Activated CD4-positive, alpha-beta T cell treated with anti-CD3 and anti-CD28 coated beads, Interleukin-2, amount 50 U/mL, for 48 hours (primary cell): ENCODE measurements at regions not wholly inside any gene's neighbourhood (a gene's known extent, or its start where the extent isn't known, plus 50 kb on each side); places are given as distances from the start of the nearest gene placed in this dataset.

Experiments used
- DNase-seq, 2 experiments: peaks; one replicate each; pipeline ENCODE4 v3.0.0-alpha.2; 2020

DNA sequence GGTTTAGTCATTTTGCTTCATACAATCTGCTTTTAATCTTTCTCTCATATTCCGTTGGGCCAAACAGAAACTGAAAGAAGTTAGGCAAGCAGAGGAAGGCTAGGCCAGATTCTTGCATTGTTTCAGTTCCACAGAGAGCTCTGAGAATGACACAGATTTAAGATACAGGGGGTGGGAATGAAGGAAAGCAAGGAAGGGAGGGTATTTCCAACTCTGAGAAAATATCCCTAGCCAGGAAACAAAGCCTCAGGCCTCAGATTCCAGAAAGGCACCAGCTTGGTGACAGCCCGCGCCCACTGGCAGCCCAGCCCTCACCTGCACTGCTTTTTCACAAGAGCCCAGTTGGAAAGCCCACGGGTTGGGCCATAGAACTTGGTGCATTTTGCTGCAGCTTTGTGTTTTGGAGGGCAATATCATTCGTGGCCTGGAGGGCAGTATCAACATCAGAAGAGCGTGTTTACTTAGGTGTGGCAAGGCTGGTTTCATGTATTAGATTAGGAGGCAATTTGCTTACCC, 63.5 kb downstream of the ENC1 start:
- DNase-seq = peak in 1 of 2 experiments; percentile 8

DNA sequence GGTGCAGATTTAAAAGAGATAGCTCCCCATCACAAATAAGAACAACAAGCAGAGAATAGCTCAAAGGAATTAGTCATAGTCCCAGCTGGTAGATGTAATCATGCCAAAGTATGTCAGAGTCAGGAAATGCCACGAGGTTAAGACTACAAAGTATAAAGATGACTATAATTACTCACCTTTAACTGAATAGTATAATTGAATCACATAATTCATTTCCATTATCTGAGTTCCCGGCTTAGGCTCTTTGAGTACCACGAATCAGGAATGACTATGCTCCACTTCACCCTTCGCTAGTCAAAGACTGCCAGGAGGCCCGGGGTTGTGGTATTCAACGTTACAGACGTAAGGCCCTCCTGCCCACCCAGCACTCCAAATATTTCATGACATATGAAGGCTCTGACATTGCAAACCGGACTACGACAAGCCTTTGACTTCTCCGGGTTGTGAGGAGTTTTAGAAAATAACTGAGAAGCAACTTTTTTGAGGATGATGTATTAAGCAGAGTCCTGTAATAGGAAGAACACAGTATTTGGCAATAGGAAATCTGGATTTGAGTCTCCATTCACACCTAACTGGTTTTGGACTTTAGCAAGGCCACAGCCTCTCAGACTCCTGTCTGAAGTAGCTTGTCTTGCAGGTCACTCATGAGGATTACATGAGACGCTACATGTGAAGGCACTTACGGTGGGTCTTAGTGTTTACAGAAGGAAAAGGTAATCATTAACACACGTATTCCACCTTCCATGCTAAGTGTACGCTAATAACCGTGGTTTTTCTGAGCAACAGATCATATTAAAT, 64.6 kb downstream of the ENC1 start:
- DNase-seq = peak; percentile 22 to 47

DNA sequence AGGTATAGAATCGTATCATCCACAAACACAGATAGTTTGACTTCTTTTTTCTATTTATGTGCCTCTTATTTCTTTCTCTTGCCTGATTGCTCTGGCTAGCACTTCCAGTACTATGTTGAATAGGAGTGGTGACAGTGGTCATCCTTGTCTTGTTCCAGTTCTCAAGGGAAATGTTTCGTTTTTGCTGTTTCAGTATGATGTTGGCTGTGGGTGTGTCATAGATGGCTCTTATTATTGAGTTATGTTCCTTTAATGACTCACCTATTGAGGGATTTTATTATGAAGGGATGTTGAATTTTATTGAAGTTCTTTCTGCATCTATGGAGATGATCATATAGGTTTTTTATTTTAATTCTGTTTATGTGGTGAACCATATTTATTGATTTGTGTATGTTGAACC, 70.3 kb downstream of the ENC1 start:
- DNase-seq = no peak

DNA sequence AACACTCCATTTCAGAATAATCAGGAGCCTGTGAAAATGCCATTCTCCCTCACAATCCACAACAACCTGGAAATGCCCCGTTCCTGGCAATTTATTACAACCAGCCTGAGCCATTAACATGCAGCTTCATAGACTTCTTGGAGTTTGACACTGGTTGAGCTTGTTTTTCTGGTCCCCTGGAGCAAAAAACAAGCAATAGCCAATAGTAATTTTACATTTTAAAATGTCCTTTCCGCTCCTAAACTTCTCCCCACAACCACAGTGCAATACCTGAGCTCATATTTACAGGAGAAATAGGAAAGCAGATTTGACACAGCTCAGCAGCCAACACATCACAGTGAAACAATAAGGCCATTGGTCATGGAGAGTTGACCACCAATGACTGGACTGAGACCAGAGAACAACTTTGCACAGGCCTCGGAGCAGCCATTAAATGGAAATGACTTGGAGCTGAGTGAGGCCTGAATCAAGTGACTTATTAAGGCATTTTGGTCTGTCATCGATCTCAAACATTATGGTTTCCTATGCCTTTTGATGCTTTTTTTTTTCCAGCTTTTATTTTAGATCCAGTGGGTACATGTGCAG, 73.0 kb downstream of the ENC1 start:
- no peak for DNase-seq

DNA sequence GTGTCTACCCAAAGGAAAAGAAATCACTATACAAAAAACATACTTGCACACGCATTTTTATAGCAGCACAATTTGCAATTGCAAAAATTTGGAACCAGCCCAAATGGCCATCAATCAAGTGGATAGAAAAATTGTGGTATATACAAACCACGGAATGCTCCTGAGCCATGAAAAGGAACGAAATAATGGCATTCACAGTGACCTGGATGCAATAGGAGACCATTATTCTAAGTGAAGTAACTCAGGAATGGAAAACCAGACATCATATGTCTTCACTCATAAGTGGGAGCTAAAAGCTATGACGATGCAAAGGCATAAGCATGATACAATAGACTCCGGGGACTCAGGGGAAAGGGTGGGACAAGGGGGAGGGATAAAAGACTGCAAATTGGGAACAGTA, 78.4 kb downstream of the ENC1 start:
- DNase-seq = no peak

DNA sequence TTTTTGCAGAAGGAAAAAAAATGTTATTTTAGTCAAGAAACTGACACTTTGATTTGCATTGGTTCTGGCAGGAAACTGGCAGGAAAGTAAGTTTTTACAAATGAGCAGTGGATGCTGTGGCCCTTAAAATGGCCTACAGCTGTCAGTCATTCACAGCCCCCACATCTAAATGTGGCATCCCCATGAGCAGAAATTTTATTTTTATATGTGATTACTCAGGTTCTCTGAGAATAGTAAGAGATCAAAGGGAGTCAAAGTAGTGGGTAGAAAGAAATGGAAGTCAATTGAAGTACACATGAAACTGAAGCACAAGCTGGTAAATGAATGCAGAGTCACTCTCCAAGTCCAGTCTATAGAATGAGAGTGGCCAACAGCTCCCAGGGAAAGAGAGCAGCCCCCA, 80.3 kb downstream of the ENC1 start:
- DNase-seq = no peak

DNA sequence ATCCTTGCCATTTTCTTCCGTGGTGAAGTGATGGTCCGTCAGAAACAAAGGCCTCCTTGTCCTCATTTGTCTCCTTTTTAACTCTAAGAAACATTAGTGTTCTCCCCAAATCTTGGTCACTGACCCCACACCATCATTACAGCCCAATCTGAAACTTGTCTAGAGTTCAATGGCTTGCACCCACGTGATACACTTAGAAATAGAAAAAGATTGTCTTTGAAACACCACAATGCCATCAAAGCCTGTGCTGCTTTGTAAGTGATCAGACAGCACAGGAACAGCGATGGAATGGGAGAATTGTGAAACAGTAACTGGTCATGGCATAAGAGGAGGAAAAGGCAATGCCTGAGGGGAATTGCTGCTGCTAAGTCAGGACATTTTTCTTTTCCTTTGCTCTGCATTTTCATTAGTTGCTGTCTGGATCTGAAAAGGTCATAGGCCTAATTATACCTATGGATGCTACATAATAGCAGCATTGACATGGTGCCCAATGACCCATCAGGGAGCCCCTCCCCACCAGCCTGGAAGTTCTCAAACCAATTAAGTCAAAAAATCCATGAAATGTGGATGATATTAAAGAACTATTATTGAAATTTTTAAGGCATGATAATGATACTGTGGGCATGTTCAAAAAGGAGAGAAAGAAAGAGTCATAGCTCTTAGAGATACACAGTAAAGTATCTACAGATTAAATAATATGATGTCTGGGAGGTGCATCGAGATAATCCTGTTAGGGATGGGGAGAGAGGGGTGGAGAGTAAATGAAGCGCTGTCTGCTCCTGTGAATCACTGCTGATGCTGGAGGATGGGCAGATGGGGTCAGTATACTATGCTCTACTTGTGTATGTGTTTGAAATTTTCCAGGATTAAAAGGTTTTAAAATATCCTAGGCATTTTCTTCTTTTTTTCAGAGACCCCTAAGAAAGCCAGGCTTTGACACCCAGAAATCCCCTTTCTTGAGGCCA, 83.6 kb downstream of the ENC1 start:
- no peak for DNase-seq

DNA sequence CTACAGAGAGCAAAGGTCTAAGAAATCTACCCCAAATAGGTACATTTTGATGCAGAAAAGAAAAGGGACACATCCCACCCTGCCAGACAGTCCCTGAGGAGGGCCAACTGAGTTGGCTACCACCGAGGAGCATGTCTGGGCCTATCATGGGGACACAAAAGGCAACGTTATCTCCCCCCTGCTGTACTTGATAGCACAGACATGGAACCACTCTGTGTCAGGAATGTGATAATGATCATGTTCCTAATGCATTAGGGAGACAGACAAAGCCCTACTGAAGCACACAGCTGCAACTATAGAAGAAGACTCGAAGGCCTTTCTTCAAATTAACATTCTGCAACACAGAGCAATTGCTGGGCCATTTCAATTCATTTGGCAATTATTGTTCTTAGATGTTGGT, 84.5 kb downstream of the ENC1 start:
- no peak for DNase-seq

DNA sequence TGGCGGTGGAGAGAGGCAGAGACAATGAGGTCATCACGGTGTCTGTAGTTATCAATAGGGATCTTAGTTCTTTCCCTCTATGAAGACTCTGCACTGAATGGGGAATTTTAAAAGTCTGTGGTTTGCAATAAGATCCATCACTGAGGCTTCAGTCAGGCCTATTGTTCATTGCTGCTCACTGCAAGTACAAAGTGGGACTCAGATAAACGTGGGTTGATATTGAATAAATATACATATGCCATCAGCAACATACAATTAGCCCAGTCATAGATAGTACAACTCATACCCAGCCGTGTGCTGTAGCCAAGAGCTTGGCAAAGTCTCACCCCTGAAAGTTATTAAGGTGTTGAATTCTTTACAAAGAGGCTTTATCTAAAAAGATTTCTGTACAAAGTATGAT, 88.4 kb downstream of the ENC1 start:
- DNase-seq = no peak

DNA sequence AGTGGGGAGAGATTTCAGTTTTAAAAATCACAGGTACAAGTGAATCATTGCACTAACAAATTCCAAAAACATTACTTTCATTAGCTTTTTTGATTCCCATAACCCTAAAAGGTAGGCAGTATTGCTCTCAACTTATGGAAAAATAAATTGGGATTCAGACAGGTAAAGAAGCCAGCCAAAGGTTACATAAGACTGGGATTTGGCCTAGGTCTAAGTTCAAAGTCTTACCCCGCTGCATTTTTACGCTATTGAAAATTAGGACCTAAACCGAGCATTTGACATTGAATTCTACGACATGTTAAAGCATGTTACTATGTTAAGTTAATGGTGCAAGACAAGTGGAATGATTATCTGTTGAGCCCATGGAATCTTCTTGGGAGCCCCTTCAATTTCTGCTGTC, 89.6 kb downstream of the ENC1 start:
- DNase-seq = no peak

DNA sequence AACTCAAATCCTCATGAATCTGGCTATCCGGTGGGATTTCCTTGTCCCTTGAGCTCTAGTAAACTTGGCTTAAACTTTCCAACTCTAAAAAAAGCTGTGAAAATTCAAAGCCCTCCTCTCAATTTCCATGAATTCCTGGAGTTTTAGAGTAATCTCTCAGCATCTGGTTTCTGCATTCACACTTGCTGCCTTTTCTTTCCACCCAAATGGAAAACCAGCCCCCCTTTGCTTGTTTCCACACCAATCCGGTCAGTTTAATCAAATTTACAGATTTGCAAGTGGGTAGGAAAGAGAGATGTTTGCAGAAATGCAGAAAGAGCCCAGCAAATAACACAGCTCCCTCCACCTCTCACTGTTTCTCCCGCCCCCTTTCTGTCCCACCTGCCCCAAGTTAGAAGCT, 91.1 kb downstream of the ENC1 start:
- no peak for DNase-seq

DNA sequence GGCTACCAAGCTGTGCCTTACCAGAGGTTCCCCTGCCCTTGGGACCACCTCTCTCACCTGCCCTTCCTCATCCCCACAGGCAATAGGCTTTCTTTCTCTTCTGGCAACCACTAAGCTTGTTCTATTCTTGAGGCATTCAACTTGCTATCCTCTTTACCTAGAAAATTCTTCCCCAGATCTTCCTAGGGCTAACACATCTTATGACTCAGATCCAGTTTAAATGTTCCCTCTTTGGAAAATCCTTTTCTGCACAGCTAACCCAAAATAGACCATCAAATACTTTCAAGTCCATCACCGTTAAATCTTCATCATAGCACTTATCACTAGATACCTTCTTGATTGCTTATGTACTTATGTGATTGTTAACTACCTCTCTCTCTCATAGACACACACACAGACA, 93.7 kb downstream of the ENC1 start:
- no peak for DNase-seq

DNA sequence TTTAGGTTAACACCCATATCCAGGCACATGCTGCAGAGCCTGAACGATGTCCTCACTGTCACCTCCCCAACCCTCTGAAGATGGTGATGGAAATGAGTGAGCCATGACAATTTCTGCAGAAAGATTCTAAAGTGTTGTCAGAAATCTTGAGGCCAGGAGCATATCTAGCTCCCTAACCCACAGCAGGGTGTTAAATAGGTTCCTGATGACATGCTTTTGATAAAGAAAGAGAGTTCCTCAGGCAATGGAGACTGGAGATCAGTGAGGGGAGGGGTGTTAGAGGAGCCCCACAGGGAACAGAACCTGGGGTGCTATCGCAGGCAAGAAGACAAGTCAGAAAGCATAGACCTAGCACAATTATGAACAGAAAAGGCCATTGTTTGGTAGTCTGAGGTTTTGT, 95.7 kb downstream of the ENC1 start:
- DNase-seq = no peak

DNA sequence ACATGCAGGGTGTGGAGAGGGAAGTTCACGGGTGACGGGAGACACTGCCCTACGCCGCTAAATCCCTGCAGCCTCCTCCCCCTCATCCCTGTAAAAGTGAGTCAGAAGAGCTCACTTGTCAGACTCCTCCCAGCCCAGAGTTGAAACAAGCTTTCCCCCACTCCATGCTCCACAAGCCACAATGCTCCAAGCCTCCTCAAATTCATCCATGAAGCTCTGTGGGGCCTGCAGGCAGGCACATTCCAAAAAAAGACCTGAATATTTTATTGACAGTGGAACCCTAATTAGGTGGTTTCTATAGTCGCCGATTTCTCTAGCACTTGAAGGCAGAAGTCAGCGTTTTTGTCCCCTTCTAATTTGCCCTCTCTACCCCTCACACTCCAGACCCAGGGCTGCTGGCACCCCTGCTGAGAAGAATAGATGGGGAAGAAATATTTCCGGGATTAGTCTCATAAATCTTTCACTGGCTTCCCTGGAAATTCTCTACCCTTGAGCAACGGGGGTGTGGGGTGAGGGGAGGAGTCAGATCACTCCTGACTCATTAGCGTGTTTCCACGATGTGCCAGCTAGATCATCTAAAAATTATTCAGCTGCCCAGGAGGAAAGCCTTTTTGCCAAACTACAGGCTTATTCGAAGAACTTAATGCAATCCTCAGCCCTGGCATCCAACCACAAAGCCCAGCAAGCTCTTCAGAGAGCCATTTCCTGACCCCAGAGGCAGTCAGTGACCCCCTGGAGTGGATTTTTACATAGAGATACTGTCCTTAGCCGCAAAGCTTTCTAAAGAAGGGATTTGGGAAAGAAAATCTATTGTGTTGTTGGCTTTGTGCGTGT, 97.1 kb downstream of the ENC1 start:
- DNase-seq = peak in 1 of 2 experiments; percentile 3

DNA sequence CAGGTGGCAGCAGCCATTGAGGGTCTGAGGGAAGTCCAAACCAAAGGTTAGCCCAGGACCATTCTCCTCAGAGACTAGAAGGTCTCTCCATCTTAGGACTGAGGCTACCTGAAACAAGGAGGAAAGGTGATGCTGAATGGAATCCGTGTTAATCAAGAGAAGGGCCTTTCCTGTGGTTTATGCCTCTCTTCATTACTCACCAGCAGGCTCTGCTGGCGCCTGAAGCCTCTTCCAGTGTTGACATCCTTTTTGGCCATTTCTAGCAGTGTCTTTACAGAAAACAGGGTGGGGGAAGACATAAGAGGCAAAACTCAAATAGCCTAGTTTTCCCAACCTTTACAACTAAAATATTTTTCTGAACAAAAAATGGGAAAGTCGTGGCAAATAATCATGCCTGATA, 98.0 kb downstream of the ENC1 start:
- no peak for DNase-seq

DNA sequence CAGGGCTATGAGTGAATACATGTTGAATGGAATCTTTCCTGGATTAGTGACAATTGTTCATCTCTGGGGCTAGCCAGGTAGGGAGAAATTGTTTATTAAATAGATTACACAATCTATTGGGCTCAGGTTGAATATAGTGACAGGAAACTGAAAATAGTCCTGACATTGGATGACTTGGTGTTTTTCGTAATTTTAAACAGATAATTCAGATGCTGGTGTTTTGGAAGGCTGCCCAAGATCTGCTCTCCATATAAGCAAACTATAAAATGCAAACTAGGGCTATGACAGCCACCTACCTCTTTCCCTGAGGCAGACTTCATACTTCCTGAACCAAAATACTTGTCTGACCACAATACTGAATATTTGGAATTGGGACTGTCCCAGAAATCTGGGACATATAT, 99.1 kb downstream of the ENC1 start:
- DNase-seq = no peak

DNA sequence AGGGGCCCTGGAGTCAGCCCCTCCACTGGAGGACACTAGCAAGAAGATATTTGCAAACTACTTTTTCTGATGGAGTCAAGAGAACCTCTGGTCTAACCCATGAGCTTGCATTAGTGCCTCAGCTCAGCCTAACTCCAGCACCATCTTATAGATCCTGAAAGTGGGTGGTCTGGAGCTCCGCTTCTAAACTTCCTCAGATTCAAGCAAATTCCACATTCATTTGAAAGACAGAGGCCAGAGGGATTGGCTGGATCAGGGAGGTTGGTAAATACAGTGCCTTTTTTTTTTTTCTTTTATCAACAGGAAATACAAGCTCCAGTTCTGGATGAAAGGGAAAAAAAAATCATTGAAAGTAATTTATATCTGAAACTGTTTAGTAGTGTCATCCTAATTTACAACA, 99.9 kb downstream of the ENC1 start:
- no peak for DNase-seq

DNA sequence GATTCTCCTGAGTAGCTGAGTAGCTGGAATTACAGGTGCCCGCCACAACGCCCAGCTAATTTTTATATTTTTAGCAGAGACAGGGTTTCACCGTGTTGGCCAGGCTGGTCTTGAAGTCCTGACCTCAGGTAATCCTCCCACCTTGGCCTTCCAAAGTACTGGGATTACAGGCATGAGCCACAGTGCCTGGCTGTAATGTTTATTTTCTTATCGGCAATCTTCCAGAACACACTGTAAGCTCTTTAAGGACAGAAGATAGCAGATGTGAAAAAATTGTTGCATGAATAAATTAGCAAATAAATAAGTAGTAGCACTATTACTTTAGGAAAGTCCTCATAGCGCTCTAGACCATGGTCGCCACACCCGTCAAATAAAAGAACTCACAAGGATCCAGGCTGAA, 100.5 kb downstream of the ENC1 start:
- DNase-seq = no peak

DNA sequence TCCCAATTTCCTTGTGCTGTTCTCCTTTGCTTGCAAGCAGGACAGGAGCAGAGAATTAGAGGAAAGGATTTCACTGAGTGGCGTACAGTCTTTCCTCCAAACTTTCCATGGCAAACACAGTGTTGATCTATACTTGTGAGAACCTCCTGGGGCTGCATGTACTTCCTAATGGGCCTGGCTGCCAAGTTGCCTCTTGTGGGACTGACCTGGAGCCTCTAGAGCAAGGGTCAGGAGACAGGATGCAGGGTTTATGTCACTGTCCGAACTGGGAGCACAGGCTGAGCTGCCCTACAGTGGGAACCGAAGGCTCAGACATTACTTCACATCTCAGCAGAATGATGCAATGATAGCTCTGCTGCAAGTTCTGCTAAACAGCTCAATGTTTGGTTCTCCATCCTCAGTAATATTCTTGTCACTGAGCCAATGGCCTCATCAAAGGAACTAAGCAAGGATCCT, 102.3 kb downstream of the ENC1 start:
- no peak for DNase-seq

DNA sequence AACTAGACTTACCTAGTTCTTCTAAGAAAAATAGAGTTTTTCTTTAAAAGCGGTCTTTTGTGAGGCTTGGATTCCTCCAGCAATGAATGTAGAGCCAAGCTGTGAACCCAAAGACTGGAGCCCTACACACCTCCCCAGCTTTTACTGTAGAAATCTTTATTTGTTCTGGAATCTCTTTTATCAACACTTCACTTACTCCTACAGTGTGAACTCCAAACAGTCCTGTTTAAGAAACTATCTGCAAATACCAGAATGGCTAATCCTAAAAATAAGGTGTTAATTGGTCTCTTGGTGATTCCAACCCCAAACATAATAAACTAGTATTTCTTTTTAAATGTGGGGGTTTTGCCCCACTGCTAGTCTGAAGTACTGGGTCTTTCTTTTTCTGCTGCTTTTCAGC, 103.9 kb downstream of the ENC1 start:
- DNase-seq = no peak

DNA sequence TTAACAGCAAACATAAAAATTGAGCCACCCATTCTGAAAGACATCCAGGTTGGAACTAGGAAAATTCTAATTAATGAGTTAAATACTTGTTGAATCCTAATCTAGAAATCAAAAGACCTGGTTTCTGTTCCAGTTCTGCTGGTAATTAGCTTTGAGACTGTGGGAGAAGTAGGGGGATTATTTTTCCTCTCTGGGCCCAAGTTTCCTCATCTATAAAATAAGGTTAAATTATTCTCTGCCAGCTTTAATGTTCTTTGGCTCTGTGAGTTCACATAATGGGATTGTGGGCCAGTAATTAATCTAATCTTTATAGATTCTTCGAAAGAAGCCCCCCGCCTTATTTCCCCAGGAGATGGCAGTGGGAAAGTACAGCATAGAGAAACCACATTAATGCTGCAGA, 104.6 kb downstream of the ENC1 start:
- DNase-seq = no peak

DNA sequence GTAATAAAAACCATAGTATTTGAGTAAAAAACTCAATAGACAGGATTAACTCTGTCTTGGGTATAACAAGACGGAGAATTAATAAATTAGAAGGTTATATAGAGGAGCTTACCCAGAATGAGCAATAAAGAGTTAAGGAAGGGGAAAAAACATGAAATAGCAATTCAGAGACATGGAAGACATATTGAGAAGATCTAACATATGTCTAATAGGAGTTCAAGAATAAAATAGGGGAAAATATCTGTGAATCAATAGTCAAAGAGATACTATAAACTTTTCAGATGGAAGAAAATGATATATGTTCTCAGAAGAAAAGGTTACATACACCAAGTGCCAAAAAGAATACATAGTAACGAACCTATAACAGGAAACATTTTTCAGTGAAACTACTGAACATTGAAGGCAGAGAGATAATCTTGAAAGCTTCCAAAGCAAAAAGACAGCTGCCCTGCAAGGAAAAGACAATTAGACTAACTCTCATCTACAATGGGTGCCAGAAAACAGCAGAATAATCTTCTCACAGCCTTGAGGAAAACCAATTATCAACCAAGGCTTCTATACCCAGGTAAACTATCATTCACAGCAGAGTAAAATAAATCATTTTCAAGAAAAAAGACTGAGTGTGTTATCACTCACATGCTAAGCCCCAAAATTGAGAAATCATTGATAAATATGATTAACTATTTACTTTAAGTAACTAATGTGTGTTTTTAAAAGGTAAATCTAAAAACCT, 106.0 kb downstream of the ENC1 start:
- DNase-seq = no peak
